ENCODE measurements at regions not wholly inside any gene's neighbourhood (a gene's known extent, or its start where the extent isn't known, plus 50 kb on each side); places are given as distances from the start of the nearest gene placed in this dataset. TPM values are rescaled to one million over a fixed set of nuclear protein-coding genes. Genes with fewer than 3 reads are reported as not detected.
"Not testable (repeated sequence)": the region's sequence is repeated elsewhere in the genome, so short reads cannot be mapped to it uniquely, and the experiment has no call there.

DNA sequence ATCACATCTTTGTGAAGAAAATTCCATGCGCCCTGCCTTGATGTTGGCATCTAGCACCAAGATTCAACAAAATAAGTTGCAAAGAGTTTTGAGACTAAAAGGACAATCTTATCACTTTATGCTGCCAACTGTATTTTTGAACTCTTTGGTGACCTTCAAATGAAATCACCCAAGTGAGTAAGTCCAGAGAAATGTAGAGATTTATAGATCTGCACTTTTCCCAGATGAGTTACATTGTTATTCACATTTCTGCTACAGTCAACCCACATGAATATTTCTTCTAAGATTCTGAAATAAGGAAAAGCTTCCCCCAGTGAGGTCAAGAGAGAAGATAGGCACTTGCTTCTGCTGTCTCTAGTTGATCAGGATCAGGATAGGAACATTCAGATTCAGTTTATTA lies 1034.2 kb downstream of the PRIM2 start:
- DNase-seq (ENCODE audit: extremely low spot score in 2 of 2) = not testable (repeated sequence)

DNA sequence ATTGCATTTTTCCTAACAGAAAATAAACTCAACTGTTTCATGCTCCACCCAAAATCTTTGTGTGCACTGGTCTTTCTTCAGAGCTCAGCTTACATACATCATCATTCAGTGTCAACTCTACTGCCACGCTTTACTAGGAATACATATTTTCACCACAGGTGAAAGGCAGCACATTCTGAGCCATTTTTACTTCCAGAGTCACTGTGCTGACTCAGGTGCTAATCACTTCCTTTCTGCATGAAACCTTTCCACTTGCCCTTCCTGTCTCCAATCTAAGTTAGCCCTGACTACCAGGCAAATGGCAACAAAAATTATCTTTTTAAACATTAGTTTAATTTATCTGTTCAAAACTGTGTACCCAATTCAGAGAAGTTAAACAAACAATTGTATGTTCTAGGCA lies 1041.0 kb downstream of the PRIM2 start:
- H3K27me3 ChIP-seq; intact Hi-C loops (cut with DNase I); H3K36me3 ChIP-seq; H3K9me3 ChIP-seq; H3K4me1 ChIP-seq; H3K4me3 ChIP-seq; DNase-seq (ENCODE audit: extremely low spot score in 2 of 2); H3K27ac ChIP-seq: not testable (repeated sequence)

More for the DNA sequence above, 1034.2 kb downstream of the PRIM2 start:
- H3K27ac ChIP-seq; H3K4me1 ChIP-seq; H3K36me3 ChIP-seq; H3K9me3 ChIP-seq; H3K4me3 ChIP-seq; H3K27me3 ChIP-seq; intact Hi-C loops (cut with DNase I): not testable (repeated sequence)

DNA sequence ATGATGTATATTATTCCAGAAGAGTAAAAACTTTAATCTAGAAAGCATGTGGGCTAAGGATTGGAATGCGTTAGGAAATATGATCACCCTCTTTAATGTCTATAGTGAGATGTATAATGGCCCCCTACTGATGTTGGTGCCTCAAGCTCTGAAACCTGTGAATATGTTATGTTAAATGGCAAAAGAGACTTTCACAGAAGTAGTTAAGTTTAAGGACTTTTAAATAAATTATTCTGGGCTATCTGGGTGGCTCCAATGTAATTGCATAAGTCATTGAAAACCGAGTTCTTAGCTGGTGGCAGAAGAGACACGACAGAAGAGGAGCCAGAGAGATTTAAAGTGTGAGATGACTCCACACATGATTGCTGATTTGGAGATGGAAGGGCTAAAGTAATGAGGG lies 1048.4 kb downstream of the PRIM2 start:
- H3K4me3 ChIP-seq; H3K27ac ChIP-seq; H3K9me3 ChIP-seq; H3K36me3 ChIP-seq; intact Hi-C loops (cut with DNase I); DNase-seq (ENCODE audit: extremely low spot score in 2 of 2); H3K4me1 ChIP-seq; H3K27me3 ChIP-seq: not testable (repeated sequence)

DNA sequence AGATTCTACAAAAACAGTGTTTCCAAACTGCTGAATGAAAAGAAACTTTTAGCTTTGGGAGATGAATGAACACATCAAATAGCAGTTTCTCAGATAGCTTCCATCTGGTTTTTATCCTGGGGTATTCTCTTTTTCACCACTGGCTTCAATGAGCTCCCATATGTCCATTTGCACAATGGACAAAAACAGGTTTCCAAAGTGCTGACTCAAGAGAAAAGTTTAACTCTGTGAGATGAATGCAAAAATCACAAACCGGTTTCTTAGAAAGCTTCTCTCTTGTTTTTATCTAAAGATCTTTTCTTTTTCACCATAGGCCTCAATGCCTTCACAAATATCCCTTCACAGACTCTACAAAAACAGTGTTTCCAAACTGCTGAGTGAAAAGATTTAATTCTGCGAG lies 1089.2 kb downstream of the PRIM2 start:
- H3K9me3 ChIP-seq; H3K4me1 ChIP-seq; H3K4me3 ChIP-seq; intact Hi-C loops (cut with DNase I); H3K36me3 ChIP-seq; DNase-seq (ENCODE audit: extremely low spot score in 2 of 2); H3K27ac ChIP-seq; H3K27me3 ChIP-seq: not testable (repeated sequence)

DNA sequence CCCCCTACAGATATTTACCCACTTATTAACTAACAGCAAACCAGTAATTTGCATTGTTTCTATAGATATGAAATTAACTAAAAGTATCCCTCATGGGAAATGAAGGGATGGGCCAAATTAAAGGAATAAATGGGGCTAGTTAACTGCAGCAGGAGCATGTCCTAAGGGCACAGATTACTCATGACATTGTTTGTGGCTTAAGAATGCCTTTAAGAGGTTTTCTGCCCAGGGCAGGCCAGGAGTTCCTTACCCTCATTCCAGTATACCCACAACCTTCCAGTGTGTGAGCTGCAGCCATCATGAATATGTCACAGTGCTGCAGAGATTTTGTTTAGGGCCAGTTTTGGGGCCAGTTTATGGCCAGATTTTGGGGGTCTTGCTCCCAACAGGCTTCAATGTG lies 1101.9 kb downstream of the PRIM2 start:
- no peak for DNase-seq (ENCODE audit: extremely low spot score in 2 of 2)
- TF ChIP-seq POLR2AphosphoS5 (IDR thresholded peaks at IDR 0.05; ENCODE audit: insufficient read depth in 1 of 2, low read depth in 1 of 2) = no peak
- no peak for TF ChIP-seq POLR2A (IDR thresholded peaks at IDR 0.05)
- TF ChIP-seq, protein P1, sequence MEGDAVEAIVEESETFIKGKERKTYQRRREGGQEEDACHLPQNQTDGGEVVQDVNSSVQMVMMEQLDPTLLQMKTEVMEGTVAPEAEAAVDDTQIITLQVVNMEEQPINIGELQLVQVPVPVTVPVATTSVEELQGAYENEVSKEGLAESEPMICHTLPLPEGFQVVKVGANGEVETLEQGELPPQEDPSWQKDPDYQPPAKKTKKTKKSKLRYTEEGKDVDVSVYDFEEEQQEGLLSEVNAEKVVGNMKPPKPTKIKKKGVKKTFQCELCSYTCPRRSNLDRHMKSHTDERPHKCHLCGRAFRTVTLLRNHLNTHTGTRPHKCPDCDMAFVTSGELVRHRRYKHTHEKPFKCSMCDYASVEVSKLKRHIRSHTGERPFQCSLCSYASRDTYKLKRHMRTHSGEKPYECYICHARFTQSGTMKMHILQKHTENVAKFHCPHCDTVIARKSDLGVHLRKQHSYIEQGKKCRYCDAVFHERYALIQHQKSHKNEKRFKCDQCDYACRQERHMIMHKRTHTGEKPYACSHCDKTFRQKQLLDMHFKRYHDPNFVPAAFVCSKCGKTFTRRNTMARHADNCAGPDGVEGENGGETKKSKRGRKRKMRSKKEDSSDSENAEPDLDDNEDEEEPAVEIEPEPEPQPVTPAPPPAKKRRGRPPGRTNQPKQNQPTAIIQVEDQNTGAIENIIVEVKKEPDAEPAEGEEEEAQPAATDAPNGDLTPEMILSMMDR (IDR thresholded peaks at IDR 0.05) = no peak
- Histone ChIP-seq H3K4me1 (no peaks in the 10 kb centered on the region), H3K27ac (no peak overlapping the region), H3K27me3 (no peaks in the 10 kb centered on the region), H3K4me3 (no peak overlapping the region), H3K9me3 (no peaks in the 10 kb centered on the region), H3K36me3 (no peaks in the 10 kb centered on the region)
- intact Hi-C loops (cut with DNase I) = no loop called here

Small RNA genes lying in the stretch of these regions (small RNA-seq; reads per million reads assigned to genes)
- gene AL603755.1 = not detected

All from vagina (tissue), 2 donors.